Fibroblast of villous mesenchyme (primary cell): ENCODE measurements at regions not wholly inside any gene's neighbourhood (a gene's known extent, or its start where the extent isn't known, plus 50 kb on each side); places are given as distances from the start of the nearest gene placed in this dataset.
"Not testable (repeated sequence)": the region's sequence is repeated elsewhere in the genome, so short reads cannot be mapped to it uniquely, and the experiment has no call there.

Experiments
- DNase-seq: peaks from one replicate; pipeline ENCODE4 v3.0.0-alpha.2; 2010; ENCODE audit warnings: low read depth
- H3K4me3 ChIP-seq: 2 replicates; pipeline ENCODE4 v1.5.1; 2011; ENCODE audit warnings: low read depth, mild to moderate bottlenecking, low read length
- TF ChIP-seq, protein P1 (sequence below): IDR thresholded peaks from 2 replicates; pipeline ENCODE4 v1.5.1; 2012; ENCODE audit warnings: low read depth, mild to moderate bottlenecking, low read length; ENCODE audit not compliant: insufficient read depth

DNA sequence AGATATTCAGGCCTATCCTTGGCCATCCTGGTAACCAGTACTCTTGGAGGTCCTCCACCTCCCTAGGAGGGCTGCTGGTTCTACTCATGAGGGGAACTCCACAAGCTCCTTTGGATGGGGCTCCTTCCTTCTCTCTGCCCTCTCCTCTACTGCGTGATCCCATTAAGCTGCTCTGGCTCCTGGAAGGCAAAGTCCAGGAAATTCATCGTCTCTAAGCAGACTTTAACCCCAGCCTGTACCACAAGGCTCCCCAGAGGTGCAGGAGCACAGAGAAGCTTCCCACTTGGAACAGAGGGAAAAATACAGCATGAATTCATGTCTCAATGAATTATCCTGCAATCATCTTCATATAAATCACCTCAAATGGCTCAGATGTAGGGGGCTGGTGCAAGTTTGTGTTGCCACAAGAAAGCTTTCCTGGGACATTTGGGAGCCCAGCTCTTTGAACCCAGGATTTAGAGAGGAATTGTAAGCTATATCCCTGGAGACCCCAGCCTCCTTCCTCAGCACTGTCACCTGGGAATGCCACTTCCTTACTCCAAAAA is 355.4 kb downstream of the CDC5L start:
- TF ChIP-seq, protein P1, sequence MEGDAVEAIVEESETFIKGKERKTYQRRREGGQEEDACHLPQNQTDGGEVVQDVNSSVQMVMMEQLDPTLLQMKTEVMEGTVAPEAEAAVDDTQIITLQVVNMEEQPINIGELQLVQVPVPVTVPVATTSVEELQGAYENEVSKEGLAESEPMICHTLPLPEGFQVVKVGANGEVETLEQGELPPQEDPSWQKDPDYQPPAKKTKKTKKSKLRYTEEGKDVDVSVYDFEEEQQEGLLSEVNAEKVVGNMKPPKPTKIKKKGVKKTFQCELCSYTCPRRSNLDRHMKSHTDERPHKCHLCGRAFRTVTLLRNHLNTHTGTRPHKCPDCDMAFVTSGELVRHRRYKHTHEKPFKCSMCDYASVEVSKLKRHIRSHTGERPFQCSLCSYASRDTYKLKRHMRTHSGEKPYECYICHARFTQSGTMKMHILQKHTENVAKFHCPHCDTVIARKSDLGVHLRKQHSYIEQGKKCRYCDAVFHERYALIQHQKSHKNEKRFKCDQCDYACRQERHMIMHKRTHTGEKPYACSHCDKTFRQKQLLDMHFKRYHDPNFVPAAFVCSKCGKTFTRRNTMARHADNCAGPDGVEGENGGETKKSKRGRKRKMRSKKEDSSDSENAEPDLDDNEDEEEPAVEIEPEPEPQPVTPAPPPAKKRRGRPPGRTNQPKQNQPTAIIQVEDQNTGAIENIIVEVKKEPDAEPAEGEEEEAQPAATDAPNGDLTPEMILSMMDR = no peak
- H3K4me3 ChIP-seq = no peak overlapping the region
- no peak for DNase-seq

DNA sequence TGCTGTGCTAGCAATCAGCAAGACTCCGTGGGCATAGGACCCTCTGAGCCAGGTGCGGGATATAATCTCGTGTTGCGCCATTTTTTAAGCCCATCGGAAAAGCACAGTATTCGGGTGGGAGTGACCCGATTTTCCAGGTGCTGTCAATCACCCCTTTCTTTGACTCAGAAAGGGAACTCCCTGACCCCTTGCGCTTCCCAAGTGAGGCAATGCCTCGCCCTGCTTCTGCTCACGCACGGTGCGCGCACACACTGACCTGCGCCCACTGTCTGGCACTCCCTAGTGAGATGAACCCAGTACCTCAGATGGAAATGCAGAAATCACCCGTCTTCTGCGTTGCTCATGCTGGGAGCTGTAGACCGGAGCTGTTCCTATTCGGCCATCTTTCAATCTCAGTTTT is 372.6 kb downstream of the CDC5L start:
- not testable (repeated sequence) for H3K4me3 ChIP-seq, DNase-seq

DNA sequence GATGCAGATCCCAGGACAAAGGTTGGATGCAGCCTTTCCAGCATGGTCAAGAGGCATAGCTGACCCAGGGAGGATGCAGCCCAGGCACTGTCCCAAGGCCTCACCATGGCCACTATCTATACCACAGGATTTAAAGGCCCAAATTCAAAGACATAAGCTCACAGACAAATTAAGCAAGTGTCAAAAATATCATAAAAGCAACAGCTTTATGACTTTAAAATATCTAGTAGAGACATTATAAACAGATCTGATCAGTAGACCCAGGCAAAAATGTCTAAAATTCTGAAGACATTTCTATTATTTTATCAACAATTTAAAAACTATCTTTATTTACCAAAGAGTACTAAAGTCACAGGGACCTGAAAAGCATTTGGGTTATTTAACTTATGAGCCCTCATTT is 373.5 kb downstream of the CDC5L start:
- no peak overlapping the region for H3K4me3 ChIP-seq
- TF ChIP-seq, protein P1 = no peak
- no peak for DNase-seq

DNA sequence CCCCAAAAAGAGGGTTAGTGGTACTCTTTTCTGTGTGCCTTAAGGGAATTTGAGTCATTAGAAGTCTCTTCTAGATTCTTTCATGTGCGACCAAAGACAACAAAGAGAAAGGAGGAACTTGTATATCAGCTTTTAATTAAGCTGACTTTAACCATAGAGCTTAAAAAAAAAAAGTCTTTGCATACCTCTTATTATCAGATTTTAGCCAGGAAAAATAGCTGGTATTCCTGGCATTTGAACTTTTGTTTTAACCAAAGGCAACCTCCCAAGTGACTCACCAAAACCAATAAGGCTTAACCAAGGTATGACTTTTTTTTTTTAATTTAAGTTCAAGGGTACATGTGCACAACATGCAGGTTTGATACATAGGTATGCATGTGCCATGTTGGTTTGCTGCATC is 375.0 kb downstream of the CDC5L start:
- no peak for DNase-seq
- TF ChIP-seq, protein P1 = no peak
- no peak overlapping the region for H3K4me3 ChIP-seq

DNA sequence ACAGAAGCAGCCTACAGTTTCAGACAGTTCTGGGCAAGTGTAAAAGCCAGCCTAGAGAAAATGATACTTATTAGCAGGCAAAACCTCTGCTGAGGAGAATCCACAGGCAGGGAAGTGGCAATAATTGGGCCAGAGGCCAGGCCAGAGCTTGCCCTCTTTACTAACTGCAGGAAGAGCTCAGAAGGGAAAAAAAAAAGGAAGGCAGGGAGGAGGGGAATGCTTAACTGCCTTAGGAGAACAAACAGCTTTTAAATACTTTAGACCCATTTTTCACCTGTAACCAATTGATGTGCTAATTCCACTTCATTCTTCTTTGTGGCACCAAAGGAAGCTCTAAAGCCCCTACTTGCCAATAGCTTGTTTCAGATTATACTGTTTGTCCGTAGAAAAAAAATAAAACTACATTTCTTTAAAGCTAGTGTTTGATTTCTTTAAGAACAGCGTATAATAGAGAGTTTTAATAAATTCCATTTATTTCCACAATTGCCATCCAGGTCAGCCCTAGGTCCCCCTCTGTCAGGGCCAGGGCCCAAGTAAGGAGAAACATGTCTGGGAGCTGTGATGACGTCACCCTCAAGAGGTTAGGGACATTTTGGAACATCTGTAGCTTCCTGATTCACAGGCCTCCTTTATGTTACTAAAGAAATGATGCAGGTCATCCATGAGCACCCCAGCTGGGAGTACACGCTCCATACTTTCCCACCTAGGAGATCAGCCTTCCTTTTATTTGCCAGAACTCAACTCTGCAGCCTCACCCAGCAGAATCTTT is 384.3 kb downstream of the CDC5L start:
- TF ChIP-seq, protein P1 = no peak
- no peak for DNase-seq
- no peak overlapping the region for H3K4me3 ChIP-seq

DNA sequence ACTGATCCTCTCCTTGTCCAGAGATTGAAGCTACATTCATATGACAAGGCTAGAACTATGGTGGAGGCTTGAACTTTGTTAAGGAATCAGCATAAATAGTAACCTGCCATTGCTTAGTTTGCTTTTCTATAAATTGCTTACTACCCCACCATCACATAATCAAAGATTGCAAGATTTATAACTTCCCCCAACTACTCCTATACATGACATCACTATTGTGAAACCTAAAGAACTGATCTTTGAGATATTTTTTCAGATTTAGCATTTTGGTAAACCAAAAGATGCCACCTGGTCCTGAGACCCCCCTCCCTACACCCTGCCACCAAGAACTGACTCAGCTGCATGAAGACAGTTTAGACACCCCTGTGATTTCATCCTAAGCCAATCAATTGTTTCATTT is 385.3 kb downstream of the CDC5L start:
- H3K4me3 ChIP-seq = no peak overlapping the region
- TF ChIP-seq, protein P1 = no peak
- no peak for DNase-seq

DNA sequence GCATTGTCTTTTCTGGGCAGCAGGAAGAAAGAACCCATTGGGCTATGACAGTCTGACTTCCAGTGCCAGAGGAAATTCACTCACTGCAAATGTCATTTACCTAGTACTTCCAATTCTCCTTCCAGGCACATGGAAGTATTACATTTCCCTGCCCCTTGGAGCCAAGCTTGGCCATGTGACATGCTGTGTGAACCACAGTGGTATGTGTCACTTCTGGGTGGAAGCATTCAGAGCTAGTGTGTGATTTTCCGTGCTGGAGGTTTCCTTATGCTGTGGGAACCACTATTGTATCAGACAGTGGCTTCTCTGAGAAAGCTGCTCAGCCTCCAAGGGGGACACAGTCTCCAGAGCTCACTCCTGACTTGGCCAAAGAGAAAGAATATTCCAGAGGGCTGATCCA is 387.6 kb downstream of the CDC5L start:
- no peak overlapping the region for H3K4me3 ChIP-seq
- TF ChIP-seq, protein P1 = no peak
- no peak for DNase-seq
